ENCODE measurements at regions not wholly inside any gene's neighbourhood (a gene's known extent, or its start where the extent isn't known, plus 50 kb on each side); places are given as distances from the start of the nearest gene placed in this dataset.

DNA sequence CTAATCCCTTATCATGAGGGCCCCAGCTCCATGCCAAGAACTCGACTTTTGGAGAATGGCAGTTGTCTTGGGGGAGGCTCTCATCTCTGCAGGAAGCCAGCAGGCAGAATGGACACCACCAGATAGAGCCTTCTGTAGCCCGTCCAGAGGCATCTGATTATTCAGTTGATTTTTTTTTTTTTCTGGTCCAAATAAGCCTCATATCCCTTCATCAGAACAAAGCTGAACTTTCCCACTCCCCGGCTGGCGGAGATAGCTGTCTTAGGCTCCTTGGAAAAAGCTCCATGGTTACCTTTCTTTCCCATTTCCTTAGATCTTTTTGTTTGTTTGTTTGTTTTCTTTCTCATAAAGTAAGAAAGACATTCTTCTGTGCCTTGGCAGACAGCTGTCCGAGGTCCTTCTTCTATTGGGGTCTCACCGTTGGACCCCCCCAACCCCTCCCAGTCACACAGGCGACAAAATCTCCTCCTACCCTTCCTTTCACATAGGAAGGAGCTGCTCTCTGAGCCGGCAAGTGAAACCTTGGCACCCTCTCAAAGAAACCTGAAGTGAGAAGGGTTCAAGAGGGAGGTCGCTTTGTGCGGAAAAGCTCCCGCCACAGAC, 278.5 kb downstream of the RPS6KC1 start:
- BruUV-seq (replicated peaks): no TSS peak
- ChIA-PET POLR2A (no interaction called here), CTCF (interaction anchor here (0.5 to 1.5 kb wide), 8 partner anchors 14 to 793 kb away, joined by 3 to 5 read pairs (median 3); no protein-coding TSS in a partner anchor)
- no peak for DNase-seq (ENCODE audit: unreplicated experiment)
- no peaks in the 10 kb centered on the region for H3K9me3 Mint-ChIP-seq (ENCODE audit: unreplicated experiment)
- intact Hi-C loops (cut with micrococcal nuclease): no loop called here
- TF ChIP-seq, protein P1, sequence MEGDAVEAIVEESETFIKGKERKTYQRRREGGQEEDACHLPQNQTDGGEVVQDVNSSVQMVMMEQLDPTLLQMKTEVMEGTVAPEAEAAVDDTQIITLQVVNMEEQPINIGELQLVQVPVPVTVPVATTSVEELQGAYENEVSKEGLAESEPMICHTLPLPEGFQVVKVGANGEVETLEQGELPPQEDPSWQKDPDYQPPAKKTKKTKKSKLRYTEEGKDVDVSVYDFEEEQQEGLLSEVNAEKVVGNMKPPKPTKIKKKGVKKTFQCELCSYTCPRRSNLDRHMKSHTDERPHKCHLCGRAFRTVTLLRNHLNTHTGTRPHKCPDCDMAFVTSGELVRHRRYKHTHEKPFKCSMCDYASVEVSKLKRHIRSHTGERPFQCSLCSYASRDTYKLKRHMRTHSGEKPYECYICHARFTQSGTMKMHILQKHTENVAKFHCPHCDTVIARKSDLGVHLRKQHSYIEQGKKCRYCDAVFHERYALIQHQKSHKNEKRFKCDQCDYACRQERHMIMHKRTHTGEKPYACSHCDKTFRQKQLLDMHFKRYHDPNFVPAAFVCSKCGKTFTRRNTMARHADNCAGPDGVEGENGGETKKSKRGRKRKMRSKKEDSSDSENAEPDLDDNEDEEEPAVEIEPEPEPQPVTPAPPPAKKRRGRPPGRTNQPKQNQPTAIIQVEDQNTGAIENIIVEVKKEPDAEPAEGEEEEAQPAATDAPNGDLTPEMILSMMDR (IDR thresholded peaks at IDR 0.05; ENCODE audit: unreplicated experiment): no peak
- H3K4me3 Mint-ChIP-seq (ENCODE audit: unreplicated experiment): no peak overlapping the region
- H3K36me3 Mint-ChIP-seq (ENCODE audit: insufficient read depth, unreplicated experiment): no peaks in the 10 kb centered on the region
- H3K27me3 Mint-ChIP-seq (ENCODE audit: insufficient read depth, unreplicated experiment): no peaks in the 10 kb centered on the region
- H3K4me1 Mint-ChIP-seq (ENCODE audit: insufficient read depth, unreplicated experiment): peaks cover 21% of the 10 kb centered on the region
- peak overlapping the region; percentile 50 for H3K27ac Mint-ChIP-seq (ENCODE audit: low read depth, unreplicated experiment)

DNA sequence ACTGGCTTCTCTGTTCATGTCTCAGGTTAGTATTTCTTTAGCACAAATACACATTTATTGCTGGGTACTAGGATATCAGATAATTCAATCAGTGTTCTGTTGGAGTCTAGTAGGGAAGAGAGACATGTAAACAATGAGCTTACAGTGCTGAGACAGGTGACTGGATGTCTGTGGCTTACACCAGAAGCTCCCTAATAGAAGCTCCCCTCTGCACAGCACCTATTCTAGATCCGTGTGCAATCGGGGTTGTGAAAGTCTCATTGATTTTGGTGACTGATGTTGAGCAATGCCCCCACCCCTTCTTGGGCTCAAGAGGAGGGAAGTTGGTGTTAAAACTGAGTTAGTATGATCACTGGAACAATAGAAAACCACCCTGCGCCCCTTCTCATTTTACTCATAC, 279.2 kb downstream of the RPS6KC1 start:
- TF ChIP-seq, protein P1 (IDR thresholded peaks at IDR 0.05; ENCODE audit: unreplicated experiment): no peak
- CTCF ChIA-PET: interaction anchor here (0.6 to 1.5 kb wide), 5 partner anchors 13 to 795 kb away, joined by 3 to 5 read pairs (median 3); no protein-coding TSS in a partner anchor
- BruUV-seq (replicated peaks): no TSS peak
- Mint-ChIP-seq H3K4me1 (ENCODE audit: insufficient read depth, unreplicated experiment) (peaks cover 21% of the 10 kb centered on the region), H3K4me3 (ENCODE audit: unreplicated experiment) (no peak overlapping the region), H3K36me3 (ENCODE audit: insufficient read depth, unreplicated experiment) (no peaks in the 10 kb centered on the region), H3K27ac (ENCODE audit: low read depth, unreplicated experiment) (no peak overlapping the region), H3K27me3 (ENCODE audit: insufficient read depth, unreplicated experiment) (no peaks in the 10 kb centered on the region), H3K9me3 (ENCODE audit: unreplicated experiment) (no peaks in the 10 kb centered on the region)
- no peak for DNase-seq (ENCODE audit: unreplicated experiment)
- intact Hi-C loops (cut with micrococcal nuclease): no loop called here
- POLR2A ChIA-PET: no interaction called here

DNA sequence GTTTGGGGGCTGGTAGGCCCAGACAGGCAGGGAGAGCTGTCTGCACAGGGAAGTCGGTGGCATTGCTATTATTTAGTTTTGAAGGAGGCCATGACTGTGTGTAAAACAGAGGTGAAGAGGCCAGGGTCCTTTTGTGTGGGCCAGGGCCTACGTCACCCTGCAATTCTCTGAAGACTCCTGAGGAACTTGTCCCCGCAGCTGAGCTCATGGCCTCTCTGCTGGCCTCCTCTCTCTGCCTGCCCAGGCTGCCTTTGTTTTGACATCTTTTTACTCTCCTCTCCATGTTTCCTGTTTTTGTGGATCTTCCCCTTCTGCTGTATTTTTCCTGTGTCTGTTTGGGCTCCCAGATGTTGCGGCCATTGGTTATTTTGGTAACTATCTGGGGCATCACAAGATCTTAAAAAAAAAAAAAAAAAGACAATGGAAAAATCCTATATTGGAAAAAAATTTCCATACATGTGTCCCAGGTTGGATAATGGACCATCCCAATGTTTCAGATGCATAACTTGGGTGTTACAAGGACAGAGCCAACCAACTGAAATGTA, 280.7 kb downstream of the RPS6KC1 start:
- no peaks in the 10 kb centered on the region for H3K27me3 Mint-ChIP-seq (ENCODE audit: insufficient read depth, unreplicated experiment)
- H3K36me3 Mint-ChIP-seq (ENCODE audit: insufficient read depth, unreplicated experiment): no peaks in the 10 kb centered on the region
- no peak overlapping the region for H3K27ac Mint-ChIP-seq (ENCODE audit: low read depth, unreplicated experiment)
- BruUV-seq (replicated peaks): no TSS peak
- ChIA-PET POLR2A (no interaction called here), CTCF (no interaction called here)
- H3K4me1 Mint-ChIP-seq (ENCODE audit: insufficient read depth, unreplicated experiment): peaks cover 11% of the 10 kb centered on the region
- intact Hi-C loops (cut with micrococcal nuclease): no loop called here
- DNase-seq (ENCODE audit: unreplicated experiment): no peak
- no peak overlapping the region for H3K4me3 Mint-ChIP-seq (ENCODE audit: unreplicated experiment)
- H3K9me3 Mint-ChIP-seq (ENCODE audit: unreplicated experiment): no peaks in the 10 kb centered on the region
- TF ChIP-seq, protein P1 (IDR thresholded peaks at IDR 0.05; ENCODE audit: unreplicated experiment): no peak

DNA sequence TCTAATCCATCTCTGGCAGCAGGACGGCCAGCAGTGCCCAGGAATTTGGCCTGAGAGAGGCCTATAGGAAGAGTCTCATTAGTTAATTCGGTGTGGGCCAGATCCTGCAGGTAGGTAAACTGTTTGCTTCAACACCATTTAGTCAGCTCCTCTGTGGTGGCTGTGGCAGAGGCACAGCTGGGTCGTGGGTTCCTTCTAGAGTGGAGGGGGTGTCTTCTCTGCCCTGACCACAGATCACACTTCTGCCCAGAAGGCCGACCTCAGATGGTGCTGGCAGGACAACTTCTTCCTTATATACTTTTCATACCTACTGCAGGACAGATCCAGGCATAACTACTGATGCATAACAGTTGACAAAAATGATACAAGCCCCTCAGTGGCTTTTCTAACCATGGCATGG, 281.4 kb downstream of the RPS6KC1 start:
- no peak overlapping the region for H3K4me3 Mint-ChIP-seq (ENCODE audit: unreplicated experiment)
- CTCF ChIA-PET: interaction anchor here (0.8 kb wide), 1 partner anchor 8 kb away, joined by 3 read pairs; no protein-coding TSS in a partner anchor
- TF ChIP-seq, protein P1 (IDR thresholded peaks at IDR 0.05; ENCODE audit: unreplicated experiment): no peak

More for the DNA sequence above, 281.4 kb downstream of the RPS6KC1 start:
- H3K4me1 Mint-ChIP-seq (ENCODE audit: insufficient read depth, unreplicated experiment): peaks cover 3% of the 10 kb centered on the region
- H3K27me3 Mint-ChIP-seq (ENCODE audit: insufficient read depth, unreplicated experiment): no peaks in the 10 kb centered on the region
- H3K27ac Mint-ChIP-seq (ENCODE audit: low read depth, unreplicated experiment): no peak overlapping the region
- no peaks in the 10 kb centered on the region for H3K36me3 Mint-ChIP-seq (ENCODE audit: insufficient read depth, unreplicated experiment)
- intact Hi-C loops (cut with micrococcal nuclease): no loop called here
- BruUV-seq (replicated peaks): no TSS peak
- H3K9me3 Mint-ChIP-seq (ENCODE audit: unreplicated experiment): no peaks in the 10 kb centered on the region
- DNase-seq (ENCODE audit: unreplicated experiment): no peak
- POLR2A ChIA-PET: no interaction called here

All from MCF 10A (cell line).